T-cell (primary cell): ENCODE measurements at regions not wholly inside any gene's neighbourhood (a gene's known extent, or its start where the extent isn't known, plus 50 kb on each side); places are given as distances from the start of the nearest gene placed in this dataset.

ENCODE experiments used
- ATAC-seq, 4 experiments: fragments of 200-7000 bp in 3 of 4; fragments of 150-1000 bp in 1 of 4; cut with Tn5 transposase; replicated peaks in 1 of 4; 1 replicate in 3 of 4; 2 replicates in 1 of 4; pipeline ENCODE4 v1.10.0; 2021; ENCODE audit warnings: moderate library complexity in 3 of 4, mild to moderate bottlenecking in 2 of 4, moderate number of reproducible peaks in 1 of 4
- CTCF ChIA-PET, 2 donors: fragments of 300-600 bp; sonication (Branson Sonifier 250); formaldehyde crosslinking; loops; one replicate each; lab custom pipeline; 2022; ENCODE audit warnings: antibody characterized with exemption in 2 of 2; lab: Charles Lee
- POLR2A ChIA-PET, 2 donors: fragments of 300-600 bp; sonication (Branson Sonifier 250); formaldehyde crosslinking; loops; one replicate each; lab custom pipeline; 2022; ENCODE audit warnings: antibody characterized with exemption in 2 of 2; lab: Charles Lee
- DNase-seq, 35 experiments: peaks; one replicate each; pipeline versions ENCODE4 v3.0.0 to v3.0.0-alpha.2; 2013 to 2023
- H3K27ac ChIP-seq: one replicate; pipeline ENCODE4 v1.5.1; 2013; ENCODE audit warnings: low read length
- H3K27me3 ChIP-seq, 2 experiments: replicated peaks in 1 of 2; 1 replicate in 1 of 2; 2 replicates in 1 of 2; pipeline versions ENCODE4 v1.6.1 to v1.7.0; 2013; ENCODE audit warnings: low read length in 1 of 2, mixed read lengths in 1 of 2; ENCODE audit not compliant: control insufficient read depth in 2 of 2, insufficient read depth in 2 of 2; ENCODE audit errors: extremely low read depth in 1 of 2
- H3K36me3 ChIP-seq, 2 donors: 1 replicate in 1 of 2; 2 replicates in 1 of 2; pipeline versions ENCODE4 v1.6.1 to v1.7.0; 2013; ENCODE audit warnings: low read length in 1 of 2; ENCODE audit not compliant: control insufficient read depth in 2 of 2, insufficient read depth in 1 of 2; ENCODE audit errors: extremely low read depth in 1 of 2
- H3K4me1 ChIP-seq, 2 experiments: 1 replicate in 1 of 2; 2 replicates in 1 of 2; pipeline versions ENCODE4 v1.6.1 to v1.7.0; 2013; ENCODE audit warnings: low read length in 2 of 2, mixed read lengths in 1 of 2; ENCODE audit not compliant: insufficient read depth in 2 of 2, control insufficient read depth in 1 of 2; ENCODE audit errors: extremely low read depth in 1 of 2
- H3K4me3 ChIP-seq, 2 donors: 1 replicate in 1 of 2; 2 replicates in 1 of 2; pipeline versions ENCODE4 v1.5.1 to v1.7.0; 2013; ENCODE audit warnings: mild to moderate bottlenecking in 2 of 2, low read length in 1 of 2, moderate library complexity in 1 of 2; ENCODE audit not compliant: control insufficient read depth in 1 of 2; ENCODE audit errors: extremely low read depth in 1 of 2
- H3K9me3 ChIP-seq: 2 replicates; pipeline ENCODE4 v1.7.0; 2013
- H3K27ac Mint-ChIP-seq, 2 donors: one replicate each; pipeline ENCODE4 v1.8.0; 2020 to 2021; ENCODE audit warnings: mild to moderate bottlenecking in 2 of 2, mixed read lengths in 2 of 2
- H3K27me3 Mint-ChIP-seq, 2 donors: one replicate each; pipeline ENCODE4 v1.8.0; 2021 to 2022; ENCODE audit warnings: mixed read lengths in 2 of 2
- H3K36me3 Mint-ChIP-seq: one replicate; pipeline ENCODE4 v1.8.0; 2021; ENCODE audit warnings: mixed read lengths
- H3K4me1 Mint-ChIP-seq, 3 donors: one replicate each; pipeline ENCODE4 v1.8.0; 2020 to 2022; ENCODE audit warnings: mixed read lengths in 3 of 3, mild to moderate bottlenecking in 1 of 3
- H3K4me3 Mint-ChIP-seq, 3 donors: one replicate each; pipeline ENCODE4 v1.8.0; 2020 to 2022; ENCODE audit warnings: mild to moderate bottlenecking in 3 of 3, mixed read lengths in 3 of 3, moderate library complexity in 3 of 3
- H3K9me3 Mint-ChIP-seq, 3 donors: one replicate each; pipeline ENCODE4 v1.8.0; 2020 to 2022; ENCODE audit warnings: mixed read lengths in 3 of 3
- WGBS: methylation state at CpG from one replicate; pipeline ENCODE4 v1.1.5; 2013; ENCODE audit warnings: missing lambda C conversion rate; ENCODE audit not compliant: insufficient coverage; 5-methylcytosine and 5-hydroxymethylcytosine counted together

- no peaks in the 10 kb centered on the region for H3K36me3 Mint-ChIP-seq
- WGBS: 76% methylated on average over 4 of the region's 5 CpGs
- no peaks in the 10 kb centered on the region for H3K9me3 Mint-ChIP-seq
- ATAC-seq (no peak), DNase-seq (no peak)
- Histone ChIP-seq H3K27me3 (no peaks in the 10 kb centered on the region), H3K27ac (no peak overlapping the region), H3K36me3 (no peaks in the 10 kb centered on the region), H3K9me3 (no peaks in the 10 kb centered on the region), H3K4me3 (no peak overlapping the region), H3K4me1 (no peaks in the 10 kb centered on the region)
- H3K27me3 Mint-ChIP-seq: peaks cover 1 to 9% of the 10 kb centered on the region in 2 donors
- H3K27ac Mint-ChIP-seq: no peak overlapping the region
- H3K4me1 Mint-ChIP-seq: no peaks in the 10 kb centered on the region
- ChIA-PET CTCF (no interaction called here), POLR2A (interaction anchor here in 1 of 2 donors (0.6 kb wide), 1 partner anchor 1258 kb away, joined by 3 read pairs; no protein-coding TSS in a partner anchor)
- no peak overlapping the region for H3K4me3 Mint-ChIP-seq
Observed at GRCh38 chr1:58345215-58346035, 201.1 kb downstream of the OMA1 start.

GRCh38 chr1:58340185-58340584, 206.3 kb downstream of the OMA1 start:
- POLR2A ChIA-PET: no interaction called here
- no peaks in the 10 kb centered on the region for H3K9me3 ChIP-seq
- CTCF ChIA-PET: no interaction called here
- Mint-ChIP-seq H3K27me3 (peaks cover 0 to 8% of the 10 kb centered on the region in 2 donors), H3K4me1 (no peaks in the 10 kb centered on the region), H3K9me3 (no peaks in the 10 kb centered on the region), H3K4me3 (no peak overlapping the region), H3K27ac (no peak overlapping the region), H3K36me3 (peaks cover 5% of the 10 kb centered on the region)
- H3K36me3 ChIP-seq: no peaks in the 10 kb centered on the region
- H3K4me1 ChIP-seq: peaks cover 0 to 8% of the 10 kb centered on the region in 2 experiments
- no peaks in the 10 kb centered on the region for H3K27me3 ChIP-seq
- ATAC-seq: no peak
- no peak for DNase-seq
- no peak overlapping the region for H3K27ac ChIP-seq
- H3K4me3 ChIP-seq: no peak overlapping the region
- no CpG with 5 or more reads among the region's 4 CpGs for WGBS

- Mint-ChIP-seq H3K9me3 (peaks cover 0 to 3% (median 0%) of the 10 kb centered on the region in 3 donors), H3K27ac (no peak overlapping the region), H3K27me3 (peaks cover 0 to 9% of the 10 kb centered on the region in 2 donors), H3K4me1 (no peaks in the 10 kb centered on the region), H3K4me3 (no peak overlapping the region), H3K36me3 (peaks cover 5% of the 10 kb centered on the region)
- 17% methylated on average over 1 of the region's 1 CpG for WGBS
- ATAC-seq (no peak), DNase-seq (no peak)
- no peaks in the 10 kb centered on the region for H3K9me3 ChIP-seq
- H3K36me3 ChIP-seq: no peaks in the 10 kb centered on the region
- no peaks in the 10 kb centered on the region for H3K27me3 ChIP-seq
- POLR2A ChIA-PET: interaction anchor here in 1 of 2 donors (0.6 kb wide), 1 partner anchor 34 kb away, joined by 3 read pairs; no protein-coding TSS in a partner anchor
- H3K27ac ChIP-seq: no peak overlapping the region
- peaks cover 0 to 8% of the 10 kb centered on the region in 2 experiments for H3K4me1 ChIP-seq
- H3K4me3 ChIP-seq: no peak overlapping the region
- CTCF ChIA-PET: no interaction called here
Observed at GRCh38 chr1:58338081-58338480, 208.4 kb downstream of the OMA1 start.

- H3K27me3 ChIP-seq: no peaks in the 10 kb centered on the region
- peaks cover 0 to 13% of the 10 kb centered on the region in 2 experiments for H3K4me1 ChIP-seq
- no CpG with 5 or more reads among the region's 1 CpG for WGBS
- H3K9me3 ChIP-seq: no peaks in the 10 kb centered on the region
- DNase-seq (no peak), ATAC-seq (no peak)
- H3K27ac ChIP-seq: no peak overlapping the region
- peaks cover 0 to 15% of the 10 kb centered on the region in 2 donors for H3K27me3 Mint-ChIP-seq
- H3K36me3 Mint-ChIP-seq: peaks cover 5% of the 10 kb centered on the region
- H3K4me3 ChIP-seq: no peak overlapping the region
- H3K27ac Mint-ChIP-seq: no peak overlapping the region
- H3K4me3 Mint-ChIP-seq: no peak overlapping the region
- peaks cover 0 to 3% (median 0%) of the 10 kb centered on the region in 3 donors for H3K9me3 Mint-ChIP-seq
- ChIA-PET CTCF (no interaction called here), POLR2A (no interaction called here)
- no peaks in the 10 kb centered on the region for H3K4me1 Mint-ChIP-seq
- H3K36me3 ChIP-seq: no peaks in the 10 kb centered on the region
Observed at GRCh38 chr1:58333511-58333910, 213.0 kb downstream of the OMA1 start.

- no peak overlapping the region for H3K27ac Mint-ChIP-seq
- peaks cover 5% of the 10 kb centered on the region for H3K36me3 Mint-ChIP-seq
- 86% methylated on average over 1 of the region's 1 CpG for WGBS
- peaks cover 0 to 12% of the 10 kb centered on the region in 2 experiments for H3K4me1 ChIP-seq
- DNase-seq (no peak), ATAC-seq (no peak)
- H3K4me3 ChIP-seq: no peak overlapping the region
- H3K27me3 ChIP-seq: no peaks in the 10 kb centered on the region
- peaks cover 0 to 3% (median 0%) of the 10 kb centered on the region in 3 donors for H3K9me3 Mint-ChIP-seq
- CTCF ChIA-PET: no interaction called here
- no peaks in the 10 kb centered on the region for H3K36me3 ChIP-seq
- no peak overlapping the region for H3K4me3 Mint-ChIP-seq
- peaks cover 0 to 19% of the 10 kb centered on the region in 2 donors for H3K27me3 Mint-ChIP-seq
- H3K27ac ChIP-seq: no peak overlapping the region
- H3K4me1 Mint-ChIP-seq: no peaks in the 10 kb centered on the region
- no peaks in the 10 kb centered on the region for H3K9me3 ChIP-seq
- POLR2A ChIA-PET: no interaction called here
Observed at GRCh38 chr1:58331156-58331555, 215.4 kb downstream of the OMA1 start.

- no peak overlapping the region for H3K4me3 Mint-ChIP-seq
- no peaks in the 10 kb centered on the region for H3K36me3 Mint-ChIP-seq
- no peak for DNase-seq
- H3K4me1 Mint-ChIP-seq: peaks cover 0 to 12% (median 11%) of the 10 kb centered on the region in 3 donors
- peak overlapping the region in 1 of 2 donors; percentile 14 for H3K27ac Mint-ChIP-seq
- WGBS: 100% methylated on average over 2 of the region's 6 CpGs
- peaks cover 0 to 4% of the 10 kb centered on the region in 2 donors for H3K27me3 Mint-ChIP-seq
- Histone ChIP-seq H3K4me1 (peaks cover 8 to 34% of the 10 kb centered on the region in 2 experiments), H3K27me3 (no peaks in the 10 kb centered on the region), H3K4me3 (no peak overlapping the region), H3K36me3 (no peaks in the 10 kb centered on the region), H3K9me3 (no peaks in the 10 kb centered on the region), H3K27ac (no peak overlapping the region)
- no peak for ATAC-seq
- H3K9me3 Mint-ChIP-seq: peaks cover 4 to 5% (median 4%) of the 10 kb centered on the region in 3 donors
- ChIA-PET CTCF (no interaction called here), POLR2A (no interaction called here)
Observed at GRCh38 chr1:58325866-58326265, 220.7 kb downstream of the OMA1 start.
